22Rv1 (cell line): ENCODE measurements at regions not wholly inside any gene's neighbourhood (a gene's known extent, or its start where the extent isn't known, plus 50 kb on each side); places are given as distances from the start of the nearest gene placed in this dataset.

Experiments
- H3K27ac ChIP-seq: fragments of 450-650 bp; 2 replicates; pipeline ENCODE4 v1.5.1; 2017
- ZFX ChIP-seq: fragments of 450-650 bp; IDR thresholded peaks from 2 replicates; pipeline ENCODE4 v1.6.1; 2017; ENCODE audit warnings: antibody characterized with exemption, borderline replicate concordance
- TF ChIP-seq, protein P1 (sequence below): fragments of 450-650 bp; IDR thresholded peaks from 2 replicates; pipeline ENCODE4 v1.5.1; 2017; ENCODE audit warnings: mild to moderate bottlenecking

DNA sequence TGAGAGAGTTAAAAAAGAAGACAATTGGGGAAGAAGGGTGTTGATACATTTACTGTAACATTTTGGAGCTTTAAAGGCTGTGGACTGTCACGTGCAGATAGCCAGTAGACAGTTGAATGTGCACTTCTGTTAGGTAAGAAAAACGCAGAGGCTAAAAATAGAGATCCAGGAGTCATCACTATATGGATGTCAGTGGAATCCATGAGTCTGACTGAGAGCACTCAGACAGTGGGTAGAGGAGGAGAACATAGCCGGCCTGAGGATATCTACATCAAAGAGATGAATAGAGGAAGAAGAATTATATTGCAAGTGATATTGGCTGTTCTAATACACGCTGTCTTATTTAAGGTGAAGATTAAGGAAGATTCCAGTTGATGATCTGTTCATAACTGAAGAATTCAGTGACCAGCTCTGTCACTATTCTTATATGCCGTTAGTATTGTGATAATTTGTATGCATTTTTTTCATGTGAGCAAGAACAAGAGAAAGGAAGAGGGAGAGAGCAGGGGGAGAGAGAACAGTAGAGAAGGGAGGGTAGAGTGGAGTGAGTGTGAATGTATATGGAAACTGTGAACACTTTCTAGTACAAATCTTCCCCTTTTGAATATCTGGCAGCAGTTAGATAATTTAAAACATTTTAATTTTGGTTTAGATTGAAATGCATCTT is 344.8 kb downstream of the CHRM3 start:
- TF ChIP-seq, protein P1, sequence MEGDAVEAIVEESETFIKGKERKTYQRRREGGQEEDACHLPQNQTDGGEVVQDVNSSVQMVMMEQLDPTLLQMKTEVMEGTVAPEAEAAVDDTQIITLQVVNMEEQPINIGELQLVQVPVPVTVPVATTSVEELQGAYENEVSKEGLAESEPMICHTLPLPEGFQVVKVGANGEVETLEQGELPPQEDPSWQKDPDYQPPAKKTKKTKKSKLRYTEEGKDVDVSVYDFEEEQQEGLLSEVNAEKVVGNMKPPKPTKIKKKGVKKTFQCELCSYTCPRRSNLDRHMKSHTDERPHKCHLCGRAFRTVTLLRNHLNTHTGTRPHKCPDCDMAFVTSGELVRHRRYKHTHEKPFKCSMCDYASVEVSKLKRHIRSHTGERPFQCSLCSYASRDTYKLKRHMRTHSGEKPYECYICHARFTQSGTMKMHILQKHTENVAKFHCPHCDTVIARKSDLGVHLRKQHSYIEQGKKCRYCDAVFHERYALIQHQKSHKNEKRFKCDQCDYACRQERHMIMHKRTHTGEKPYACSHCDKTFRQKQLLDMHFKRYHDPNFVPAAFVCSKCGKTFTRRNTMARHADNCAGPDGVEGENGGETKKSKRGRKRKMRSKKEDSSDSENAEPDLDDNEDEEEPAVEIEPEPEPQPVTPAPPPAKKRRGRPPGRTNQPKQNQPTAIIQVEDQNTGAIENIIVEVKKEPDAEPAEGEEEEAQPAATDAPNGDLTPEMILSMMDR, result no peak
- no peak overlapping the region for H3K27ac ChIP-seq

DNA sequence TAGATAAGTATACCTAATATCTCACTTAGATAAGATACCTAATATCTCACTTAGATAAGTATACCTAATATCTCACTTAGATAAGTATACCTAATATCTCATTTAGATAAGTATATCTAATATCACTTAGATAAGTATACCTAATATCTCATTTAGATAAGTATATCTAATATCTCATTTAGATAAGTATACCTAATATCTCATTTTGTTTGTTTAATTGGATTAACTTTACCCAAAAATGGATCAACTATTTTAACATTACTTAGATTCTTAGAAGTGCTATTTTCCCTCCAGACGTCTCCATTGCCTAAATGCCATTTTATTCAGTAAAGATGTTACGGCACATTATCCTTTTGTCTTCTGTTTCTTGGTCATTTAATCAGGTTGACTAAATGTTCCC is 346.4 kb downstream of the CHRM3 start:
- no peak for TF ChIP-seq ZFX
- TF ChIP-seq, protein P1, result no peak
- no peak overlapping the region for H3K27ac ChIP-seq

DNA sequence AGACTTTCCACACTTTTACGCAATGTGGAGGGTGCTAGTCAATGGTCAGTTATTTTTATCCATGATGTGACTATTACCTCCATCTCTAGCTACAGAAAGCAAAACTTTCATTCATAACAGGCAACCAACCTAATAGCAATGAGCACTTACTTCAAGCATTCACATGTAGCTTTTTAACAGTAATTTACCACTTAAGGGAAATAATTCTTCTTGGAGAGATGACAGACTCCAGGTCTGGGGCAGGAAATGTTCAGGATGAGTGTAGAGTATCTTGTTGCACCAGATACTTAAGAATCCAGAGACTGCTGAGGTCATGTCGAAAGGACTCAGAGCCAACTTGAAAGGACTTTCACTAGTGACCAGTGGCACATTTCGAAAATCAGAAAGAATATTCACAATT is 347.6 kb downstream of the CHRM3 start:
- H3K27ac ChIP-seq, result no peak overlapping the region
- no peak for TF ChIP-seq ZFX
- TF ChIP-seq, protein P1, result no peak

DNA sequence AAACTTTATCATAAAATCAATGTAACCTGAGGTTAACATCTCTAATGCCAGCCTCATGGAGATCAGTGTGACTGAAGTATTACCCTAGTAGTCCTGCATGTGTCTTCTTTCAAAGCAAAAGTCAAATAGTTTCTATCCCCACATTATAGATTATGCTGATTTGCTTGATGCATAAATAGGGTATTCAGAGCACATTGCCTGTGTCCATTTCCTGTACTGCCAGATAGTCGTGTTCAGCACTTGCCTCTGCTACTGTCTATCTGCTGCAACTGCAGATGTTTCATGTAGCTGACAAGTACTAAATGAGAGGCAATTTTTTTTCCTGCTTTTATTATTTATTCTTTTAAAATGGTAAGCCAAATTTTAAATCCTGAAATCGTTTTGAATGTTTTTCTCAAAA is 348.7 kb downstream of the CHRM3 start:
- H3K27ac ChIP-seq, result no peak overlapping the region
- TF ChIP-seq ZFX, result no peak
- TF ChIP-seq, protein P1, result no peak

DNA sequence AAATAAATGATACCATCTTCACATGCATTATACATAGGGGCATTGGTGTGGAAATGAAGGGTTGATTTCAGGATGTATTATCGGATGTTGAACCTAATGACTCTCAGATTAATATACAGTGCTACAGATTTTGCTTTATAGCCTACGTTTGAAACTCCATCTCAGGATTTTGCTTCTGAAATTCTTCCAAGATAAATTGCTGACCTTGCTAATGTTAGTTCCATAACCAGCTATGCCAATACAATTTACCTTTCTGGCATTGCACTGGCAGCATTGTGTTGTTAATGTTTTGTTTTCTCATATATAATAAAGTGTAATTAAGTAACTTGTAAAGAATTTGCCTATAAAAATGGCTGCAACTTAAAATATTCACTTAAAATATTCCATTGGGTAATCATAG is 350.1 kb downstream of the CHRM3 start:
- TF ChIP-seq, protein P1, result no peak
- no peak for TF ChIP-seq ZFX
- no peak overlapping the region for H3K27ac ChIP-seq

DNA sequence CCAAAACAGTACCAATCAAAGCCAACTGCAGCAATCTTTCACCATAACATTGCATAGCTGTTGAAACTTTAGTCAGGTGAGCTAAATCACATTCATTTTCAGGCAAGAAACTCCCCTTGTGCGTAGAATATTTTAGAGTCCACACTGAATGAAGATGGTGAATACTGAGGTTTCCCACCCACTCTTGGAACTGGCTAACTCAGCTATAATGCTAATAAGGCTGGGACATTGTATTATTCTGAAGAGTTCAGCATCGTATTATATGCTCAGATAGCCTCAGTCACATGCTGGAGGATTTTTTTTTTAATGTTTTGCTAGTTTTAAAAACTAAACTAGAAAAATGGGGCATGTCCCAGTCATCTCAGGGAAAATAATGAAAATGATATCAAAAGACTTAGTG is 352.3 kb upstream of the FMN2 start:
- no peak overlapping the region for H3K27ac ChIP-seq
- TF ChIP-seq, protein P1, result no peak
- TF ChIP-seq ZFX, result no peak

DNA sequence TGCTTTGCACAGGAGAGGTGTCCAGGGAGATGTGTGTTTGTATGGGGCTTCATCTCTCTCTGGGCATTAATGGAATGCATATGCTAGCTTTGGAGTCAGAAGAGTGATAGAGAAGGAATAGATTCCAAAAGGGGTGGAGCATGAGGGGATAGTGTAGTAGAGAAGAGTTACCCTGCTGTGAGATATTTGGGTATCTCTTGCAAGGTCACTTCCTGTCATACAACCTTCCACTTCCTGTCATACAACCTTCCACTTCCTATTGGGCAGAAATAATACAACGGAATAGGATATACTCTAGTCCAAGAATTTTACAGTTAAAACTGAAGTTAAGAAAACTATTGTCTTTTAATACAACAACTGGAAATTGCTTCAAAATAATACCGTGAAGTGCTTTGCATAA is 351.8 kb upstream of the FMN2 start:
- no peak for TF ChIP-seq ZFX
- TF ChIP-seq, protein P1, result no peak
- no peak overlapping the region for H3K27ac ChIP-seq
